ENCODE measurements at regions not wholly inside any gene's neighbourhood (a gene's known extent, or its start where the extent isn't known, plus 50 kb on each side); places are given as distances from the start of the nearest gene placed in this dataset.

GRCh38 chrX:8273451-8273895 is 102.4 kb upstream of the VCX2 start:
- Mint-ChIP-seq H3K27ac (ENCODE audit: unreplicated experiment) (peak overlapping the region; percentile 16), H3K4me1 (ENCODE audit: unreplicated experiment) (peaks cover 12% of the 10 kb centered on the region), H3K27me3 (ENCODE audit: unreplicated experiment) (no peaks in the 10 kb centered on the region), H3K36me3 (ENCODE audit: unreplicated experiment) (no peaks in the 10 kb centered on the region), H3K4me3 (ENCODE audit: unreplicated experiment) (no peak overlapping the region), H3K9me3 (ENCODE audit: unreplicated experiment) (peaks cover 31% of the 10 kb centered on the region)
- no peak for DNase-seq (ENCODE audit: extremely low spot score, unreplicated experiment)
- TF ChIP-seq CTCF (IDR thresholded peaks at IDR 0.05): no peak

- Mint-ChIP-seq H3K27me3 (ENCODE audit: unreplicated experiment) (no peaks in the 10 kb centered on the region), H3K9me3 (ENCODE audit: unreplicated experiment) (peaks cover 29% of the 10 kb centered on the region), H3K4me3 (ENCODE audit: unreplicated experiment) (no peak overlapping the region), H3K27ac (ENCODE audit: unreplicated experiment) (no peak overlapping the region), H3K4me1 (ENCODE audit: unreplicated experiment) (peaks cover 12% of the 10 kb centered on the region), H3K36me3 (ENCODE audit: unreplicated experiment) (no peaks in the 10 kb centered on the region)
- TF ChIP-seq CTCF (IDR thresholded peaks at IDR 0.05): no peak
- DNase-seq (ENCODE audit: extremely low spot score, unreplicated experiment): no peak
Measured at GRCh38 chrX:8274170-8274569, 103.1 kb upstream of the VCX2 start.

GRCh38 chrX:8278557-8278956 is 107.5 kb upstream of the VCX2 start:
- H3K9me3 Mint-ChIP-seq (ENCODE audit: unreplicated experiment): peaks cover 4% of the 10 kb centered on the region
- no peak for TF ChIP-seq CTCF (IDR thresholded peaks at IDR 0.05)
- DNase-seq (ENCODE audit: extremely low spot score, unreplicated experiment): no peak
- peaks cover 13% of the 10 kb centered on the region for H3K4me1 Mint-ChIP-seq (ENCODE audit: unreplicated experiment)
- H3K4me3 Mint-ChIP-seq (ENCODE audit: unreplicated experiment): no peak overlapping the region
- no peak overlapping the region for H3K27ac Mint-ChIP-seq (ENCODE audit: unreplicated experiment)
- no peaks in the 10 kb centered on the region for H3K36me3 Mint-ChIP-seq (ENCODE audit: unreplicated experiment)
- H3K27me3 Mint-ChIP-seq (ENCODE audit: unreplicated experiment): no peaks in the 10 kb centered on the region

- Mint-ChIP-seq H3K4me1 (ENCODE audit: unreplicated experiment) (peaks cover 8% of the 10 kb centered on the region), H3K9me3 (ENCODE audit: unreplicated experiment) (peaks cover 4% of the 10 kb centered on the region), H3K4me3 (ENCODE audit: unreplicated experiment) (no peak overlapping the region), H3K27ac (ENCODE audit: unreplicated experiment) (no peak overlapping the region), H3K27me3 (ENCODE audit: unreplicated experiment) (no peaks in the 10 kb centered on the region), H3K36me3 (ENCODE audit: unreplicated experiment) (no peaks in the 10 kb centered on the region)
- no peak for DNase-seq (ENCODE audit: extremely low spot score, unreplicated experiment)
- TF ChIP-seq CTCF (IDR thresholded peaks at IDR 0.05): no peak
Measured at GRCh38 chrX:8279323-8279722, 108.3 kb upstream of the VCX2 start.

- no peaks in the 10 kb centered on the region for H3K36me3 Mint-ChIP-seq (ENCODE audit: unreplicated experiment)
- peaks cover 2% of the 10 kb centered on the region for H3K27me3 Mint-ChIP-seq (ENCODE audit: unreplicated experiment)
- peaks cover 8% of the 10 kb centered on the region for H3K4me1 Mint-ChIP-seq (ENCODE audit: unreplicated experiment)
- H3K4me3 Mint-ChIP-seq (ENCODE audit: unreplicated experiment): no peak overlapping the region
- DNase-seq (ENCODE audit: extremely low spot score, unreplicated experiment): no peak
- TF ChIP-seq CTCF (IDR thresholded peaks at IDR 0.05): no peak
- no peaks in the 10 kb centered on the region for H3K9me3 Mint-ChIP-seq (ENCODE audit: unreplicated experiment)
- no peak overlapping the region for H3K27ac Mint-ChIP-seq (ENCODE audit: unreplicated experiment)
Measured at GRCh38 chrX:8284131-8284530, 113.1 kb upstream of the VCX2 start.
